Kidney epithelial cell (primary cell): ENCODE measurements at regions not wholly inside any gene's neighbourhood (a gene's known extent, or its start where the extent isn't known, plus 50 kb on each side); places are given as distances from the start of the nearest gene placed in this dataset.

Experiments used
- DNase-seq: peaks from one replicate; pipeline ENCODE4 v3.0.0-alpha.2; 2010; ENCODE audit warnings: low read depth
- H3K27me3 ChIP-seq: 2 replicates; pipeline ENCODE4 v1.6.0; 2011; ENCODE audit warnings: low read length; ENCODE audit not compliant: control insufficient read depth, insufficient read depth
- H3K36me3 ChIP-seq: 2 replicates; pipeline ENCODE4 v1.5.1; 2011; ENCODE audit warnings: low read length; ENCODE audit not compliant: control insufficient read depth, insufficient read depth
- H3K4me3 ChIP-seq: 2 replicates; pipeline ENCODE4 v1.5.1; 2011; ENCODE audit warnings: low read depth, mild to moderate bottlenecking, control low read depth, low read length
- TF ChIP-seq, protein P1 (sequence below): IDR thresholded peaks from 2 replicates; pipeline ENCODE4 v1.5.1; 2011; ENCODE audit warnings: mild to moderate bottlenecking, moderate library complexity, low read length, control low read depth, inconsistent platforms; ENCODE audit not compliant: insufficient read depth, poor library complexity, severe bottlenecking

DNA sequence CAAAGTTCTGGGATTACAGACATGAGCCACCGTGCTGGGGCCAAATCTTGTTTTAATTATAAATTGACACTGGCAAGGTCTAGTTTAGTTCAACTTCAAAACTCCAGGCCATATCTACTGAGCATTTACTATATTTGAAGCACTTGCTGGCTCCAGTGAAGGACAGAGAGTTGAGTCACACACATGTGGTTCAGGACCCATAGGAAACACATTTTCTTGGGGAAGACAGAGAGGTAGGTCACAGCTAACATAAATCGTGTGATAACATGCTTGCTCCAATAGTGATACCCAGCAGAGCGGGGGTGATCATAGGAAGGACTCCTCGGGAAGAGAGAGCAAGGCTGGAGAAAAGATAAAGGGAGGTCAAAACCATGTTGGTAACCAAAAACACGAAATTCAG lies 170.6 kb upstream of the TSC22D1 start:
- H3K4me3 ChIP-seq, result no peak overlapping the region
- TF ChIP-seq, protein P1, sequence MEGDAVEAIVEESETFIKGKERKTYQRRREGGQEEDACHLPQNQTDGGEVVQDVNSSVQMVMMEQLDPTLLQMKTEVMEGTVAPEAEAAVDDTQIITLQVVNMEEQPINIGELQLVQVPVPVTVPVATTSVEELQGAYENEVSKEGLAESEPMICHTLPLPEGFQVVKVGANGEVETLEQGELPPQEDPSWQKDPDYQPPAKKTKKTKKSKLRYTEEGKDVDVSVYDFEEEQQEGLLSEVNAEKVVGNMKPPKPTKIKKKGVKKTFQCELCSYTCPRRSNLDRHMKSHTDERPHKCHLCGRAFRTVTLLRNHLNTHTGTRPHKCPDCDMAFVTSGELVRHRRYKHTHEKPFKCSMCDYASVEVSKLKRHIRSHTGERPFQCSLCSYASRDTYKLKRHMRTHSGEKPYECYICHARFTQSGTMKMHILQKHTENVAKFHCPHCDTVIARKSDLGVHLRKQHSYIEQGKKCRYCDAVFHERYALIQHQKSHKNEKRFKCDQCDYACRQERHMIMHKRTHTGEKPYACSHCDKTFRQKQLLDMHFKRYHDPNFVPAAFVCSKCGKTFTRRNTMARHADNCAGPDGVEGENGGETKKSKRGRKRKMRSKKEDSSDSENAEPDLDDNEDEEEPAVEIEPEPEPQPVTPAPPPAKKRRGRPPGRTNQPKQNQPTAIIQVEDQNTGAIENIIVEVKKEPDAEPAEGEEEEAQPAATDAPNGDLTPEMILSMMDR, result no peak
- no peaks in the 10 kb centered on the region for H3K27me3 ChIP-seq
- no peaks in the 10 kb centered on the region for H3K36me3 ChIP-seq
- no peak for DNase-seq

DNA sequence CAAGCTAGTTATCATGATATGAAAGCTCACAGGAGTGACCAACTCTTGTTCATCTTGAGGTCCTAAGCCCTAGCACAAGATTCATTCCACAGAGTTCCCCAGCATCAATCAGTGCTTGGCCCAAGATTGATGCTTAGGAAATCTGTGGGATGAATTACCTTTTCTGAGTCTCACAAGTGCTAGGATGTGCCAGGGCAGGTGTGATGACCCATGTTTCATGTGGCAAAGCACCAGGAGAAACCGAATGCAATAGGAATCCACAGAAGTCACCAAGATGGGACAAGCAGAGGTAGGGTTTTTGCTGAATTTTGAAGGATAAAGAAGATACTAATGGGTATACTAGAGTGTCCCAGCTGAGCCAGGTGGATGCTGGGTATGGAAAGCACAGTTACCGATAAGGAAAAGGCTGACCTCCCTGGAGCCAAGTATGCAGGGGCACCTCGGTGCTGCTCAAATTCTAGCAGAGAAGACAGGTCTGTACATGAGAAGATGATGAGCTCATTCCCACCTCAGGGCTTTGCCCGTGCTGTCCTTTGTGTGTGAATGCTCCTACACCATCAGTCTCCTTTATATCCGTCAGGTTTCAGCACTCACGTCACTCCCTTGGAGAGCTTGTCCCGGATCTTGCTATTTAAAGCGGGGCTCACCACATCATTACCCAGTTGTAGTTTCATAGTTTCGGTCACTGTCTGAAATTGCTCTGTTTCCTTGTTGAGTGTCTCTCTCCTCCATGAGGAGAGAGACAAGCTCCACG lies 168.9 kb upstream of the TSC22D1 start:
- TF ChIP-seq, protein P1, result no peak
- no peaks in the 10 kb centered on the region for H3K27me3 ChIP-seq
- no peaks in the 10 kb centered on the region for H3K36me3 ChIP-seq
- no peak for DNase-seq
- no peak overlapping the region for H3K4me3 ChIP-seq

DNA sequence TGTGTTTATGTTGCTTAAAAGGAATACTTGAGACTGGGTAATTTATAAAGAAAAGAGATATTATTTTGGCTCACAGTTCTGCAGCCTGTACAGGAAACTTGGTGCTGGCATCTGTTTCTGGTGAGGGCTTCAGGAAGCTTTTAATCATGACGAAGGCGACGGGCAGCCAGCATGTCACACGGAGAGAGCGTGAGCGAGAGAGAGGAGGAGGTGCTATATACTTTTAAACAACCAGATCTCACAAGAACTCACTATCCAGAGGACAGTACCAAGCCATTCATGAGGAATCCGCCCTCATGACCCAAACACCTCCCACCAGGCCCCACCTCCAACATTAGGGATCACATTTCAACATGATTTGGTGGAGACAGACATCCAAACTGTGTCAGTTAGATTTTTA lies 163.4 kb upstream of the TSC22D1 start:
- TF ChIP-seq, protein P1, result no peak
- no peak for DNase-seq

DNA sequence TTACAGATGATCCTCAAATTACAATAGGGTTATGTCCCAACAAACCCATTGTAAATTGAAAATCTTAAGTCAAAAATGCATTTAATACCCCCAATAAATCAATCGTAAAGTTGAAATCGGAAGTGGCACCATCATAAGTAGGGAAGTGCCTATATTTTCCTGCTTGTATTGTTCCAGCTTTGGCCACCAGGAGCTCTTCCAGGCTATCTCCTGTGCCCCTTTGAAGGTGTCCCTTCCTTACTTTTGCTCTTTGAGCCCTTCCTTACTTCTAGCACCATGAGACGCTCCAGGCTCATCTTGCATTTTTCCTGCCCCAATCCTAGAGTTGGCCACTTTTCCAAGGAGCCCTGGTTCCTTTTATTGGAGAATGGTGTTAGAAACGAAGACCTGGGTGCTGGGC lies 163.0 kb upstream of the TSC22D1 start:
- H3K4me3 ChIP-seq, result no peak overlapping the region
- TF ChIP-seq, protein P1, result peak; percentile 4
- no peaks in the 10 kb centered on the region for H3K27me3 ChIP-seq
- no peak for DNase-seq
- H3K36me3 ChIP-seq, result no peaks in the 10 kb centered on the region

More for the DNA sequence above, 163.4 kb upstream of the TSC22D1 start:
- Histone ChIP-seq H3K4me3 (no peak overlapping the region), H3K36me3 (no peaks in the 10 kb centered on the region), H3K27me3 (no peaks in the 10 kb centered on the region)

DNA sequence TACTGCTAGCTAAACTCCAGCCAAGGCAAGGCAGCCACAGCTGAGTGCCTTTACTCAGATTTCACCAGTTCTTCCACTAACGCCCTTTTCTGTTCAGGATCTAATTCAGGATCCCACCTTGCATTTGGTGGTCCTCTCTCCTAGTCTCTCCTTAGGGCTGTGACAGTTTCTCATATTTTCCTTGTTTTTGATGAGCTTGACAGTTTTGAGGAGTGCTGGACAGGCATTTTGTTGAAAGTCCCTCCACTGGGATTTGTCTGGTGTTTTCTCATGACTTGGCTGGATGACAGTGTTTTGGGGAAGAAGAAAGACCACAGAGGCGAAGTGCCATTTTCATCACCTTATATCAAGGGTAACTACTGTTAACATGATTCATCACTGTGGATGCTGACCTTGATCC lies 162.3 kb upstream of the TSC22D1 start:
- Histone ChIP-seq H3K27me3 (no peaks in the 10 kb centered on the region), H3K4me3 (no peak overlapping the region), H3K36me3 (no peaks in the 10 kb centered on the region)
- no peak for DNase-seq
- TF ChIP-seq, protein P1, result no peak

DNA sequence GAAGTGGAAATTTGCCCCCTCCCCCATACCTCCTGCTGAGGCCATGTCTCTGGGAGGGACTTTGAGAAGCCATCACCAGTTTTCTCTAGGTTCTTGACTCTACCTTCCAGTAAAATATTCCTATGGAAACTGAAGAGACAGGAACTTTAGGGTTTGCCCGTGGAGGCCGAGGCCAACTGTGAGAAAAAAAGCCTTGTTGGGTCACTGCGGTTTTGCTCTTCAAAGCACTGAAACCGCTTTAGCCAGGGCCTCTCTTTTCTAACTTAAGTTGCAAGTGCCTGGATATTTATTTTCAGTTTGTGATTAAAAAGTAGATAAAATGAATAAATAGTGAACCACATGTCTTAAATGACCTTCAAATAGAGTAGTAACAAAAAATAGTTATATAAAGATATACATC lies 159.7 kb upstream of the TSC22D1 start:
- no peaks in the 10 kb centered on the region for H3K36me3 ChIP-seq
- no peak for DNase-seq
- H3K27me3 ChIP-seq, result no peaks in the 10 kb centered on the region
- TF ChIP-seq, protein P1, result no peak
- H3K4me3 ChIP-seq, result no peak overlapping the region
